ENCODE measurements at regions not wholly inside any gene's neighbourhood (a gene's known extent, or its start where the extent isn't known, plus 50 kb on each side); places are given as distances from the start of the nearest gene placed in this dataset.

DNA sequence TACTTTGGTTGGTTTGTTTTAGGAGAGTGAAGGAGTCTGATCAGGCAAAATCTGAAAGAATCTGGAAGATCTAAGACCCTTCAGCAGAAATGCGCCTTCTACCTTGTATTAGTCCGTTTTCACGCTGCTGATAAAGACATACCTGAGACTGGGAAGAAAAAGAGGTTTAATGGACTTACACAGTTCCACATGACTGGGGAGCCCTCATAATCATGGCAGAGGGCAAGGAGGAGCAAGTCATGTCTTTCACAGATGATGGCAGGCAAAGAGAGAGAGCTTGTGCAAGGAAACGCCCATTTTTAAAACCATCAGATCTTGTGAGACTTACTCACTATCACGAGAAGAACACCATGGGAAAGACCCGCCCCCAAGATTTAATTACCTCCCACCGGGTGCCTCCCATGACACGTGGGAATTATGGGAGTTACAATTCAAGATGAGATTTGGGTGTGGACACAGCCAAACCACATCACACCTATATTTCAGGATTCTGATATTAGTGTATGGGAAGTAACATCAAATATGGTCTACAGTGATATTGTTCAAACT is 99.3 kb downstream of the GLUL start:
- DNase-seq = no peak

DNA sequence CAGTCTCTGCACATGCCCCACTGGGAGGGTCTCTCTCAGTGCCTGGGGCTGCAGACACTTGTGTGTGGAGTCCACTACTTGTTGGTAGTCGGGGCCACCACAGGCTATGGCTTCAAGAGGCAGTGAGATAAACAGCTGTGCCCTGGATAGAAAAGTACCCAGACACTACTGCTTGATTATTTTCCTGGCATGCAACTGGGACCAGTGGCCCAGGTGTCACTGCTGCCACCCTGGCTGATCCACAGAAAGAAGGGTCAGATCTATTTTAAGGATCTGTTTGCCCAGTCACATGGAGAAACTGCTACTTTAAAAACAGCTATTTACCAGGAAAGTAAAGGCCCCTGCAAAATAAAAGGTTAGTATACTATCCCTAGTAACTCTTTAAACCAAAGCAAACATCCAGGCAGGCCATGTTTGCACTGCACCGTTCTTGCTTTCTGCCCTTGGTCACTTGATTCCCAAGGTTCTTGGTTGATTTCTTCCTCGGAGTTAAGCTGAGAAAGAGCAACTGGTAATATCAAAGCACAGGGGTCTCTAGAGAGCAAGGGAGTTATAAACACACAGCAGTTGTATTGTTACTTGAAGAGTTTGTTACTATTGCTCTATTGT is 99.9 kb downstream of the GLUL start:
- DNase-seq = no peak

DNA sequence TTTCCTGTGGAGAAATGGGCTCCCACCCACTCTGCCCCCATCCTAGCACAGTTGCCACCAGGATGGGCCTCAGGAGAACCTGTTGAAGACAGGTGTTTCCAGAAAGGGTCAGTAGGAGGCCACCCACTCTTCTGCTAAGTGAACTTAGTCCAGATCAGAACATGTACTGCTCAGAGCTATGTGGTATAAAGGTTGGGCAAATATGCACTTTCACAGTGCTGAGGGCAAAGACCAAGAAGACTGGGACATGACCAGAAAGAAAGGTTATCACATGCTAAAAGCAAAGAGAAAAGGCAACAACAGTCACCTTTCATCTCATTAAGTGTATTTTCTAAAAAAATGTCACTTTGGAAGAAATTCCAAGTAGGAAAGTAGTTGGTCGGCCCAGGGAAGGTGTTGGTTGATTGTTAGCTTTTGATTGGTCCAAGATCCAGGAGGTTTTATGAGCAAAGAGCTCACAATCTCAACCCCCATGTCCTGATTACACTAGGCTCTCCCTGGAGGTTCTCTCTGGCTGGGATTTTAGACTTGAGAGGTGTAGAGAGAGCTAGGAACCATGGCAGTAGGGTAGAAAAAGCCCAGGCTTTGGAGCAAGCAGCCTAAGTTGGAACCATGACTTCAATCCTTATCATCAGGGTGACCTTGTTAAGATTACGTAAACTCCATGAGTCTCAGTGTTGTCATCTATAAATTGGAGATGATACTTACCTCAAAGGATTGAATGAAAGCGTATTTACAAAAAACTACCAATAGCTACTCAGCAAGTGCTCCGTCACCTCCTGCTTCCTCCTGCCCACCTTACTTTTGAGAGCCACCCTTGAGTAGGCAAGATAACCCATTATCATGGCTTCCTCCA is 102.6 kb downstream of the GLUL start:
- no peak for DNase-seq

DNA sequence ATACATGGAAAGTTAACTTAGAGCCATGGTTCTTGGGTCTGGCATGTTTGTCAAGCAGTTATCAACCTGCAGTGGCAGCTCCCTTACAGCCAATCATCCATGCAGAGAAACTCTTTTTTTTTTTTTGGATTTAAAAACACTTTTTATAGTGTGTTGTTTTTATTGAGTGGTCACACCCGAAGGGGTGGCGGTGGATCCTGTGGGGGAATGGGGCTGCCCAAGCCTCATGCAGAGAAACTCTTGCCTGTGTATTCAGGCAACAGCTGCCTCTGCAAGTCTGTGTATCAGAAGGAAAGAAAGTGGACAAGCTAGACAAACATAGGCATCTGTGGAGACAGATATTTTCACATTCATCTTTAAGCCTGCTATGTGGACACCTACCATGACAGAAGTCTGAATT is 104.8 kb downstream of the GLUL start:
- DNase-seq = no peak

DNA sequence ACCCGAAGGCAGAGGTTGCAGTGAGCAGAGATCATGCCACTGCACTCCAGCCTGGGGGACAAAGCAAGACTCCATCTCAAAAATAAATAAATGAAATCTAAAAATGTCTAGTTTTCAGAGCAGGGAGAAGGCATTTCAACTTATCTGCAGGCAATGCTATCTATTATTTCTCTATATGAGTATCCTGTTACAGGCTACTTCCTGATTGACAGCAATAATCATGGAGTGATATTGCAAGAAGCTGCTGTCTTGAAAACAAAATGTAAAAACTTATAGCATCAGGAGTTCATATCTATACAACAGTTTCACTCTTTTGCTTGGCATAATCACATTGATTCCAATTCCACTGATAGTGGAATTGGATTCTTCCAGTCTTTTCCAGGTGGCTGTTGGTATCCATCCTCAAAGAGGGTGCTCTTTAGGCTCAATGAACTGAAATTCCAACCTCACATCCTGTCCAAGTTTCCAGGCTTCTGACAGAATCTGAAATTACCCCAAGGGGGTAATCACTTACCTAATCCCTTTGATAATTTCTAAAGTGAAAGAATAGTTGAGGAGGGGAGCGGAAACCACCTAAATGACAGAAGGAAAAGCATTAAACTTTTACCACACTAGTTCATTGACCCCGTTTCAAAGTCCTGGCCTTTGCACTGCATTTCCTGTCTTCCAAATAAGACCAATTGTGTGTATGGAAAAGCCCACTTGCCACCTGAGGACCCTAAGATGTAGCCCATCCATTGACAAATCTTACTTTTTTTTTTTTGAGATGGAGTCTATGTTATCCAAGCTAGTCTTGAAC is 107.6 kb downstream of the GLUL start:
- no peak for DNase-seq

DNA sequence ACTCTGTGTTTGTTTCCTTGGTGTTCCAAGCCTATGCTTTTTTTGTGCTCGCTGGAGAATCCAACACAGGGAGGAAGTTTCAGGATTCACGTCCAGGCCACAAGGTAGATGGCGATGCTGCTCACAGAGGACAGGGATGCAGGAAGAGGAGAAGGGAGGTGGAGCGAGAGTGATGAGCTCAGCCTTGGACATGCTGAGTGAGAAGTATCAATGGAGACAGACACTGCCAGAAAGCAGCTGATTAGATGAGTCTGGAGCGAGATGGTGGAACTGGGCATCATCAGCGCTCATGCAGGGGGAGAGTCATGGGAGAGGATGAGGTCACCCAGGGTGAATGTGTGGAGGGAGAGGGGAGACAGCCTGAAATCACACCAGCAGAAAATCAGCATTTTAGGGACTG is 110.0 kb downstream of the GLUL start:
- DNase-seq = no peak

DNA sequence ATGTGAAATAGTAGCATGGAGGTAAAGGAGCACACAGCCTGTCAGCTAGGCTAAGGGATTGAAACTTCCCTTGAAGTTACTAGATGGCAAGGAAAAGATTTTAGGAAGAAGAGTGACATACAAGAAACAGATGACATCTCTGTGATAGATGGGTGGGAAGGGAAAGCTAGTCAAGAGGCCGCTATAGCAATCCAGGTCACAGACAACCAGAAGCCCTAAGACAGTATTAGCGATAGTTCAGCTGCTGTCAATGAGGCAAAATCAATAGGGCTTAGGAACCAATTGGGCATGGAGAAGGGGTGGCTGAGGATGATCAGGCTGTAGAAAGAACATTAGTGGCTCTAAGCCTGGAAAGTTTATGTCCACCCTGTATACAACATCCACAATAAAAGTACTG is 111.1 kb downstream of the GLUL start:
- no peak for DNase-seq

DNA sequence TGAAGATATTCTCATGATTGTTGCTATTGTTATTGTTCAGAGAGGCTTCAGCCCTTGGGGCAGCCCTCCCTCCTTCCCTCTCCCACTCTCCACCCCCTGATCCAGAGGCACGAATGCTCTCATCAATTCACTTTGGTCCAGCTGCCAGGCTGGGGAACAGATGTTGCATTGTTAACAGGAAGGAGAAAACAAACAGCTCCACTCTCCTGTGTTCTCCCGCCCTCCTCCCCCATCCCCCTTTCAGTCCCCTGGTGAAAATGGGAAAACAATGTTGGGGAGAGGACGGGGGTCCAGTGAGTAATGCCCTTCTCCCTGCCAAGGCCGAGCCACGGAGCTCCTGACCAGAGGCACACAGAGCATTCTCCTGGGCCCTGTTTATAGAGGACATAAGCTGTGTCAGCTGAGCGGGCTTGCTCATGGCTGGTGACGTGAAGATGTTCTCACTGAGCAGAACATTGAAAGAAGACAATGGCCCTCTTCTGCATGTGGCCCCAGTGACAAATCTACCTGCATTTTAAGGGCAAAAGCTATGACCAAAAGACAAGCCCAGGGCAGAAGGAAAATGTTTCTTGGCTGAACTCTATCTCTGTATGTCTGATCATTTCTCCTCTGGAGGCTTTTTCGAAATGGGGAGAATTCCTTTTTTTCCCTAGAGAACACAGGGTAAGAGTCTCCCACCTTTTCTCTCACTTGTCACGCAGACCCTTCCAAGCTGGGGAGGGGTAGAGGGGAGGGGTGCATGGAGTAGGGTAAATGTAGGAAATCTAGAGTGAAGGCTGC is 111.7 kb downstream of the GLUL start:
- no peak for DNase-seq

DNA sequence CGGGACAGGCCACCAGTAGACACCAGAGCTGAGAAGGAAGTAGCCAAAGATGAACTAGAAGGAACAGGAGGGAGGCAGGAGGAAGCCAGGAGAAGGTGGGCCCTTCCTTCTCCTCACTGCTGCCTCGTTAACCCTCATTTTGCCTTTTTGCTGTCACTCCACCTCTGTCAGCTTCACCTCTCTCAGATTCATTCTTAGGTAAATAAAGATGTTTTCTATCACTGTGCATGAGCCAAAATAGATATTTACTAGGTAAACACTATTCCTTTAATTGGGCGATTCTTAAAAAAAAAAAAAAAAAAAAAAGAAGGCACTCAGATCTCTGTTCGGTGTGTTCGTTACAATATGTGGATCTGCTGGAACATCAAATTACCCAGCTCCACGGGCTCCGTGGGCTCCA is 112.3 kb downstream of the GLUL start:
- no peak for DNase-seq

DNA sequence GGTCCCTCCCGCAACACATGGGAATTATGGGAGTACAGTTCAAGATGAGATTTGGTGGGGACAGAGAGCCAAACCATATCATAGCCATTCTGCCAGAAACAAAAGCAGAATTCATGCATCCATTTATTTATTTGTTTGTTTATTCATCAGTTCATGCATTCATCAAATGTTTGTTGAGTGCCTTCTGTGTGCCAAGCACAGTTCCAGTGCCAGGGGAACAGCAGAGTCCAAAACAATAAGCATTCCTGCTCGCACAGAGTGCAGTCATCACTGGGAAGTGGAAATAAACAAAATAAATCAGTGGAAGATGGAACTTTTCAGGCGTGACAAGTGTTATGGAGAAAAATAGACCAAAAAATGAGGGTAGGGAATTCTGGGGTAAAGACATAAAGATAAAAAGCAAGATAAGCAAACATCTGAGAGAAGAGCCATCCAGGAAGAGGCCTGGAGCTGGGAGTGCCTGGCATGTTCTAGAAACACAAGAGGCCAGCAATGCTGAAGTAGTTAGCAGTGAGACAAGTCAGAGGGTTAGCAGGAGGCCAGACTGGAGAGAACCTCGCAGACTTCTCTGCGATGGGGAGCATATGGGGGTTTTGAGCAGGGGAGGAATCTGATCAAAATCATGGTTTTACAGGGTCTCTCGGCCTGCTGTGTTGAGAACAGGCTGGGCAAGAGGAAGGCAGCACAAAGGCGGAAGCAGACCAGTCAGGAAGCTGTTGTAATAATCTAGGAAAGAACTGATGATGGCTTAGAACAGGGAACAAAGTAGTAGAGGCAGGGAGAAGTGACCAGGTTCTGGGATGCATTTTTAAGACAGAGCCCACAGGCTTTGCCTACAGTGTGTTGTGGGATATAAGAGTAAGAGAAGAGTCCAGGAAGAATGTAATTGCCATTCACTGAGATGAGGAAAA is 113.2 kb downstream of the GLUL start:
- DNase-seq = no peak

DNA sequence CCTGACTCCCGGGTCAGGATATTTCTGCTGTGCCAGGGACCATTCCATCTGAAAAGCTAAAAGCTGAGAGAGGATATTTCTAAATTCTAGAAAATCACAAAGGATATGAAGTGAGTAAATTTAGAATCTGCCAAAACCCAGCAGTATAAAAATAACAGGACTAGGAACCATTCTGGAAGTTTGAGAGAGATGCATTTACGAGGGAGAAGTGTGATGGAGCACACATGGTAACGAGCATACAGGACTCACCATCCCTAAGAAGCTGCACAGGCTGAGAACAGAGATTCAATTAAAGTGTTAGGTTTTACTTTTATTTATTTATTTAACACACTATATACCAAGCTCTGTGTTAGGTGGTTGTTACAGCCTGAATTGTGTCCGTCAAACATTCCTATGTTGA is 116.3 kb downstream of the GLUL start:
- DNase-seq = no peak

DNA sequence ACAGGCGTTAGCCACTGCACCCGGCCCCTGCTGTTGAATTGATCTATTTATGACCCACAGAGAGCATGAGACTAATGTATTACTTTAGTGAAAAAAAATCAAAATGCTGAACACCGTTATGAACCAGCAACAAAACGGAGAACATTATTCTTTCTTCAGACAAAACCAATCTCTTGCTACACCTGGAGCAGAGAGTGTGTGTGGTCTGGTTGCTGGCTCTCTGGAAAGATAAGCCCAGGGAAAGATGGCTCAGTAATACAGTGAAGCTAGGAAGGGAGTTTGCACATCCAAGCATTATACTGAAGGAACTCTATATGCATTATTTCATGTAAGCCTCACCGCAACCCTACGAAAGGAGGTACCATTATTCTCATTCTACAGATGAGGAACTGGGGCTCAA is 117.0 kb downstream of the GLUL start:
- DNase-seq = no peak

DNA sequence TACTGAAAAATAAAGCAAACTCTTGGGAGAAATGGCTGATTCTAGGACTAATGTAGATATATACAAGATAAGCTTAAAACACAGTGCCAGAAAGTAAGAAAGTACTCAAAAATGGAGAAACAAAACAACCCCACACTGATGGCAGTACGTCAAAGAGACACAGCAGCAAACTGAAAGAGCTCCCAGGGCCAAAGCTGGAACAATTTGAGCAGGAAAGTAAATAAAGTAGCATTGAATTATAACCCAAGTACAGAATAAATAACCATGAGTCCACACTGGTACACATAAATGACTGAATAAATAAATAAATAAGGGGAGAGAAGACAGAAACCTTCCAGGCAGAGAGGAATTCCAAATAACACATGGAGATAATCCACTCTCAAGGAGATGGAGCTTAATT is 120.9 kb downstream of the GLUL start:
- no peak for DNase-seq

DNA sequence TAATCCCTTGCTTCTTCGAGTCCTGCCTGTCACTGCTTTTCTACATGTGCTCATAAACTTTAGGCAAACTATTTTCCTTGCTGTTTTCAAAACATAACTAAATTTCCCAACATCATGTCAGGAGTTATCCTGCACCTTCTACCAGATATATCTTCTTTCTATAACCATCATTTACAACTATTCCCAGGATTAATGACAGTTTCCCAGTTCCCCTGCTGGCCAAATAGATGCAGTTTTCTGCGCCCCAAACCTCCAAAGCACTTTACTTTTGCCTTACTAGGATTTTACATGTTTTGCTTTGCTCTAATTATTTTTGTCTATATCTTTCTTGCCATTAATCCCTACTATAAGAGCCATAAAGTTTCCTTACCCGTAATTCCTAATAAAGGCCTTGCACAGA is 122.5 kb downstream of the GLUL start:
- no peak for DNase-seq

DNA sequence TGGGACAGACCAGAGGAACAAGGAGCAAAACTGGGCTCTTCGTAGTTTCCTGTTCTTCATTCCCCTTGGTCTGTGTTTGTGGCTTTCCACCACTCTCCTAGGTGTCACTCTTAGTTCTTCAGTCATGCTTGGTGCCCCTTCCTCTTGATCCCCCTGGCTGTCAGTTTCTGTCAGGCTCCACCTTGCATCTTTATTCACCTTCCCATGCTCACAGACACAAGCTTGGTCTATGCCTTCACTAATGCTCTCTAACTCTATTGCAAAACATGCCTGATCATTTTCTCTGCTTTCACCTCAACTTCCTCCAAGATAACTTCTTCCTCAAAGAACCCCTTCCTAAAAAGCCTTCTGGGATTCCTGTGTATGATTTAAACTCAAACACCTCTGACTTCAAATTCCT is 122.9 kb downstream of the GLUL start:
- DNase-seq = no peak

DNA sequence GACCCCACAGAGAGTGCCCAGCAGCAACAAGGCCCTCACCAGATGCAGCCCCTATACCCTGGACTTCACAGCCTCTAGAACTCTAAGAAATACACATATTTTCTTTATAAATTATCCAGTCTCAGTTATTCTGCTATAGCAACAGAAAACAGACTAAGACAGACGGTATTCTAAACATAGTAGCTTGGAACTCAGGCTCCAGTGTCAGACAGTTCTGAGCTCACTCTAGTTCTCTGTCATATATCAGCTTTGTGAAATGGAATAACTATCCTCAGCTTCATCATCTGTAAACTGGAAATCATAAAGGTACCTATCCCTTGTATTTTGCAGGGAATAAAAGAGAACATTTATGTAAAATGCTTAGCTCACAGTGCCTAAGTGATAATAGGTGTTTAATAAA is 127.4 kb downstream of the GLUL start:
- no peak for DNase-seq

DNA sequence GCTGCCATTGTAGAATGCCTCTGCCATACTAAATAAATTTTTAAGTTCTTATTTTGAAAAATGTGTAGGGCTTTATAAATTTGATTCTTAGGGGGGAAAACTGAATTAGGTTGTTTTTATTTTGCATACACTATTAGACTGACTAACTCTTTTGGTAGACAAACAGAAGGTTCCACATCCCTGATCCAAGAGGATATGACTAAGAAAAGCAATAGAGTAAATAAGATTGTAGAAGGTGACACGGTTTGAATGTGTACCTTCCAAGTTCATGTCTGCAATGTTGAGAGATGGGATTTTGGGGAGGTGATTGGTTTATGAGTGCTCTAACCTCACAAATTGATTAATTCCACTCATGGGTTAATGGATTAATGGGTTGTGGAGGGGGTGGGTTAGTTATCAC is 127.9 kb downstream of the GLUL start:
- DNase-seq = no peak

DNA sequence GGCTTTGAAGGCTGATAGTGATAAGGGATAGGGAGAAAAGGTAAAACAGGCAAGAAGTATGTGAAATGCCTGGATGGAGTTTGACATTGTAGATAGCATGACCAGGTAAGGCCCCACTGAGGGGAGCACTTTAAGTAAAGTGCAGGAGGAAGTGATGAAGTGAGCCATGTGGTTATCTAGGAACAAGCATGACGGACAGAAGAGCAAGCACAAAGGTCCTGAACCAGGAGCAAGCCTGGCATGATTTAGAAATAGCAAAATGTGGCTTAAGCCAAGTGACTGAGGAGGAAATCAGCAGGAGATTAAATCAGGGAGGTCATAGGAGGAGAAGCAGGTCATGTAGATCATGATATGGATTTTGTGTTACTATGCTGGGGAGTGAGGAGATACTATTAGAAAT is 129.2 kb downstream of the GLUL start:
- no peak for DNase-seq

DNA sequence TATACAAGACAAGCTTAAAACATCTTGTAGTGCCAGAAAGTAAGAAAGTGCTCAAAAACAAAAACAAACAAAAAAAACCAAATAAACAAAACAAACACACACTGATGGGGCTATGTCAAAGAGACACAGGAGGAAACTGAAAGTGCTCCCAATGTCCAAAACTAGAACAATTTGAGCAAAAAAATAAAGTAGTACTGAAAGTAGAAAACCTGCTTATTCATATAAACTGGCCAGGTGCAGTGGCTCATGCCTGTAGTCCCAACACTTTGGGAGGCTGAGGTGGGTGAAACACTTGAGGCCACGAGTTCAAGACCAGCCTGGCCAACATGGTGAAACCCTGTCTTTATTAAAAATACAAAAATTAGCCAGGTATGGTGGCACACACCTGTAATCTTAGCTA is 129.9 kb downstream of the GLUL start:
- DNase-seq = no peak

DNA sequence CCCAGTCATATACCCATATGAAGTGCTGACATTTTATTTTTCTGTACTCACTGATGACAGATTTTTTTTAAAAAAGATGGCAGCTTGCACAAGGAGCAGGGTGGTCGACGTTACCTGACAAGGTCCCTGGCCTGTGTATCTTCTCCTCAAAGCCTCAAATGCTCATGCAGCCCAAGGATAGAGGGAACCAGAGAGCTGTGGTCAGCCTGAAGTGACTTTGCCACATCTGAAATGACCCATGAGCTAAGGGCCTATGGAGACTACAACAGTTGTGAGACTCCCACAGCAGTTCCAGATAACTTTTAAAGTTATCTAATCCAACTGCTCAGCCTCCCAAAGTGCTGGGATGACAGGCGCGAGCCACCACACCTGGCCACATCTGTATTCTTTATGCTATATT is 131.1 kb downstream of the GLUL start:
- DNase-seq = no peak

DNA sequence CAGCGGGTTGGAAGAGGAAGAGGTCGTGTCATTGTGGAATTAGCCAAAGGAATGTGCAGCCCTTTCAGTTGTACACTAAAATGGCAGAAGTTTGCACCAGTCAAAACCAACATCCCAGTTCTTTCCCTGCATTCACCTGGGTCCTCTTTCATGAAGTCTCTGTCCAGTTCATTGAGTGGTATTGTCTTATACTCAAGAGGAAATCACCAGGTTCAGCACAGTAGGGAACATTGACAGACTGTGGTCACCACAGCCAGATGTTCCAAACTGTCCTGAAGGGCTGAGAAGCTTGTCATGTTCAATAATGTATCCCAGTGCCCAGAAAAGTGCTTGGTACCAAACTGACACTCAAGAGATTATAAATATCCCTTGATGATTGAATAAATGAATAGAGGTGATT is 131.6 kb downstream of the GLUL start:
- no peak for DNase-seq
